HG03280 (cell line): ENCODE measurements at regions not wholly inside any gene's neighbourhood (a gene's known extent, or its start where the extent isn't known, plus 50 kb on each side); places are given as distances from the start of the nearest gene placed in this dataset.
"Not testable (repeated sequence)": the region's sequence is repeated elsewhere in the genome, so short reads cannot be mapped to it uniquely, and the experiment has no call there.

Experiments
- ATAC-seq: cut with Tn5 transposase; IDR thresholded peaks from one replicate; pipeline ENCODE4 v1.9.1; 2021; ENCODE audit warnings: mild to moderate bottlenecking, moderate library complexity; ENCODE audit not compliant: unreplicated experiment

DNA sequence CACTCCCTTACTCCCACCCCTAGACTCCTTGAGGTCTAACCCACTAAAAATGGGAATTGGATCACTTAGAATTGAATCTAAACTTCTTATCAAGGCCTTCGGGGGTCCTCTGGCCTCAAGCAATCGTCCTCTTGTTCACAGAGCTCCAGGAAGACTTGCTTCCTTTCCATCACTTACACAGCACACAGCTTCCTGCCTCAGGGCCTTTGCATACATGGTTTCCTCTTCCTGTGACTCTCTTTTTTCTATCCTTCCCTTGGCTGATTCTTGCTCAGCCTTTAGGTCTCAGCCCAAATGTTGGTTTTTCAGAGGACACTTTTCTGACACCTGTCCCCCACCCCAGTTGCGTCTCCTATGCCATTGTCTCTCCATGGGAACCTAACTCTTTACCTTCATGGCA lies 50.0 kb upstream of the ALDH1B1 start:
- no peak for ATAC-seq

DNA sequence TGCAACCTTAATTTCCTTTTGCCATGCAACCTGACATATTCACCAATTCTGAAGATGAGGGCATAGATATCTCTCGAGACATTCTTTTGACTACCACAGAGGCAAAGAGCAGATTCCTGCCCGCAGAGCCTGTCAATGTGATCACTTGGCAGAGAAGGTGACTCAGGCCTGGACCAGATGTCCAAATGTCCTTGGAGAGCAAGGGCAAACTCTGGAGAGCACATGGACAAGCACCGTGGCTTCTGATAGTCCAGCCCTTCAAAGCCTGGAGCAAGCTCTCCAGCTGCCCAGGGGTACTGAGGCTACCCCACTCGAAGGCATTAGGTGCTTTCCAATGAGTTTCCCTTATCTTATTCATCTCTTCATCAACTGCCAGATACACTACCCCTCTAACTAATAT lies 50.4 kb upstream of the ALDH1B1 start:
- no peak for ATAC-seq

DNA sequence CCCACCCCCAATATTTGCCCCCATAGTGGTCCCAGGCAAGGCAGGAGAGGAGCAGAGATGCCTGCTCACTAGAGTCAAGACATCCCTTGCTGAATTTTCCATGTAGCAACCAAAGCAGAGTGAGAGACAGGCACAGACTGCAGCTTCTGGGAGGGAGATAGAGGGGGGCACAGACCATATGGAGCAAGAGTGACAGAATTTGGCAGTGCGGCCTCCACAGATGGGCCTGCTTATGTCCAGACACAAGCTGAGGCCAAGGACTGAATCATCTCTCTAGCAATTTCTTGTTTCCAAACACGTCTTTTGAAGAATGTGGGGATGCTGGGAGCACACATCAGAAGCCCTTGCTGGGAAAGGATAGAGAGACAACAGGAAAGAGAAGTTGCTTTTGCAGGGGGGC lies 53.0 kb upstream of the ALDH1B1 start:
- ATAC-seq, result no peak

DNA sequence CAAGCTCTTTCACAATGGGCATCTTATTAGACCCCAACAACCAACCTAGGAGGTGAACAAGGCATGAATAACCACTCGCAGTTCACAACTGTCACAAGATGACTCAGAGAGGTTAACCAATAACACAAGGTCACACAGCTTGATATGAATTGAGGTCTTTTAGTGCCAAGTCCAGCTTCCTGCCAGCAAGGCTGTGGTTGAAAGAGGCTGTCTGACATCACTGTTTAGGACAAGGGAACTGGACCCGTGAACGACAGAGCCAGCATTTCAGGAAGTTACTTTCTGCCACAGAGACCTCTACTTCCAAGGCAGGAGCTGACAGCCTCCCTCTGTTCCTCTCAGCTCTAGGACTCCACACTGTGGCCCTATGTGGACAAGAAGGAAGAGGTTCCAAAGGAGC lies 53.4 kb upstream of the ALDH1B1 start:
- no peak for ATAC-seq

DNA sequence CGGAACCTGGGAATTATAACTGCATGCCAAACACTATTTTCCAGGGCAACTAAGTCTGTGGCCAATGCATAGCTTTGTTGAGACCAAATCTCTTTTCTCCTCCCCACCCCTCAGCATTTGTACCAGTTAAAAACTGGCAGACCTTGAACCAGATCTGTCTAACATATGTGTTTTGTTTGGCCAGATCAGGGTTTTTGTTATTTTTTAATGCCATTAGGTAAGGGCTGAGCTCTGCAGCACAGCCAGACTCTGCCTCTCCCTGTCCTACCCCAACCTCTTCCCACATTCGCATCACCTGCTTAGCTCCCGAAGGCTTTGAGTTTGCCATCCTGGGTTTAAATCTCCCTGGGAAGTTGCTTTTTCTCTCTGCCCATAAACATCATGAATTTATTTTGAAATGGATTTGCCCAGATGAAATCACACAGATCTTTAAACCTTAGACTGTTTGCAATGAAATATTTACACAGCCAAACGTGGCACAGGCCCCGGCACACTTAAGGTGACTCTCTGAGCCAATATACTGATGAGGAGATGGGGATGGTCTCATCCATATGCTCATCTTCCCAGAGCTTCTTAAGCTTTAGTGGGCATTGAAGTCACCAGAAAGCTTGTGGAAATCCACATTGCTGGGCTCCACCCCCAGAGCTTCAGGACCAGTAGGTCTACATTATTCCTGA lies 54.0 kb upstream of the ALDH1B1 start:
- ATAC-seq, result no peak

DNA sequence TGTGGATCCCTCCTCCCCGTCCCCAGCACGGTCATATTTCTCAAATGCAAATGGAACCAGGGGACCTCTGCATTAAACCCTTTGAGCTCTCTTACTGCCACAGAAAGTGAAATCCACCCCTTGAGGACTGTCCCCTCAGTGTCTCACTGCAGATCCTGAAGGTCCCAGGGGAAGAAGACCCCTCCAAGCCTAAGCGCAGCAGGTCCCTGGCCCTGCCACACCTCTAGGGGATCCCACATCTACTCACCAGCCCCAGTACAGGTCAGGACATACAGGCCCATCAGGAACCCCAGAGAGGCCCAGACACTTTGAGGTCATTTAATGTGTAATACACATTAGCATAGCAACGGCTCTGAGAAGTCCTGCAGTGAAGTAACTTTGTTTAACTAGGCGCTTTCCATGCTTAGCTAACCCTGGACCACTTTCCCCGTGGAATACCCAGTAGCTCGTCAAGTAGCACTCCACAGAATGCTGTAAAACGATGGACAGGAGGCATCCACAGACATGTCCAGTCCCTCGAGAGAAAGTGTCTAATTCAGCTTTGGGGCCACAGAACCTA lies 54.7 kb upstream of the ALDH1B1 start:
- no peak for ATAC-seq

DNA sequence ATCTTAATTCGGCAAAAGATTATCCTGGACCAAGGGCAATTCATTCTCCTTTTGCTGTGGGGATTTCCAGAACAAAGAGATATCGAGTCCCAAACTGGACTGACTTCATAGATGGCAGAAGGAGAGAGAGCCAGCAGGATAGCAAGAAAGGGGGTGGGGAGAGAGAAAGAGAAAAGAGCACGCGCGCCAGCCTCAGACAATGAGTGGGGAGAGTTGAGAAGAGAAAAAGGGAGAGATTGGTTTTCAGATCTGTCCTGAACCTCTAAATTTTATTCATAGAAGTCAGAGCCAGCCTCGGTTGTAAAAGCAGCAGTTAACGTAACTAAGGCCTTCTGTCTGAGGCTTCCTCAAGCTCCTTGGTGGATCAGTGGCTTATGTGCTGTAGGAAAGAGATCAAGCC lies 55.3 kb upstream of the ALDH1B1 start:
- no peak for ATAC-seq

DNA sequence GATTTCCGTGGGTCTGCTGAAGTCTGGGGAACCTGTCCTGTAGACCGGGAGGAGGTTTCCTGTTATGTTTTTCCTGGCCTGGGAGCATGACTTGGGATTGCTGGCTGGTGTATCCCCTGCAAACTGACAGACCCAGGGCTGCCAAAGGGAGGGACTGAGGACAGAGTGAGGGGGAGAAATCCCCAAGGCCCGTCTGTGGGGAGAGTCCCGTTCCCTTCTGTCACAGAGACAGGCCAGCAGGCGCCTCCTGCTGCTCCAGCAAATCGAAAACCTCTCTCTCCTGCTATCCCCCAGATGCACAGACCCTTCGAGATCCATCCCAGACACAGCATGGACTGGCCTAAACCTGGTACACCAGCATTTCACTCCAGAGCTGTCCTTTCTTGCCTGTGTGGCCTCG lies 56.2 kb upstream of the ALDH1B1 start:
- ATAC-seq, result no peak

DNA sequence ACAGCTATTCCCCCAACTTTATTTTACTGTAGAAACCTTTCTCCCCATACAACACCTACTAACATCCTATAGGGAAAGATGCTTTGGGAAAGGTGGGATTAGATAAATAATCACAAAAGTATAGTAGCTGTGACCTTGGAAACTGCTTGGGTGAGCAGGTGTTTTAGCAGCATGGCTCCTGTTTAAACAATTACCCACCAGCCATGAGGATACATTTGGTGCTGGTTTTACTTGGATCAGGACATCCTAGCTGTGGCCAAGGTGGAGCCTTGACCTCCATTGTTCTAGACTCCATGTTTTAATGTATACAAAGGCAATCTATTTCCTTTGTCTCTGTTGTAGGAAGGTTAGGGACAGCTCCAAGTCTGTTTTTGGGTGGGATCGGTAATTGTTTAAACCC lies 56.8 kb upstream of the ALDH1B1 start:
- no peak for ATAC-seq

DNA sequence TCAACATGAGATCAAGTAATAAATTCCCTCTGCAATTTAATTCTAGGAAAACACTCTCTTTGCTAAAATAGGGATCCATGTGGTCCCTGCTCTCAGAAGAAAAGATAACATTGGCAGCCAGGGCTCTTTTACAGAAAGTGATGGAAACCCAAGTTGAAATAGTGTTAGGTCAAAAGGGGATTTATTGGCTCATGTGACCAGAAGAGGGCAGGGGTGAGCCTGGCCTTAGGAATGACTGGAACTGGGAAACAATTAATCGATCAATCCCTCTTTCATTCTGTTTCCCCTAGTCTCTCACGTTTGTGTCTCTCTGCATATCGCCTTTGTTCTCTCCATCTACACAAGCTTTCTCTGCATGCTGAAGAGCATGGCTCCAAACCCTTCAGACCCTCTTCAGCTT lies 58.3 kb upstream of the ALDH1B1 start:
- ATAC-seq, result no peak

DNA sequence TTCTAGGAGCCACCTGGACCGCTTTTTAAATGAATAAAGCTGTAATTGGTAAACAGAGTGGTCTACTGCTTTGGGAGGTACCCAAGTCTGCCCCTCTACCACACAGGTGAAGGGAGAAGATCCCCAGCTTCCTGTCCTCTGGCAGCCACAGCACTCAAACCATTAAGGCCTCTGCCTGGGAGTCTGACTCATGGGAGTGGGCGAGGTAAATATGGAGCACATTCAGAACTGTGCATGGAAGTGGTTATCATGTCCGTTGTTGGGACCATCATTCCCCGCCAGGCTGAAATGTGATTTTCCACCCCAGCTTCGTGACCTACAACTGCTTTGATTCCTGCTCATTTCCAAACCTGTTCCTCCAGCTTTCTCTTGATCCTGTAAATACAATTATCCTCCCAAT lies 59.5 kb upstream of the ALDH1B1 start:
- ATAC-seq, result no peak

DNA sequence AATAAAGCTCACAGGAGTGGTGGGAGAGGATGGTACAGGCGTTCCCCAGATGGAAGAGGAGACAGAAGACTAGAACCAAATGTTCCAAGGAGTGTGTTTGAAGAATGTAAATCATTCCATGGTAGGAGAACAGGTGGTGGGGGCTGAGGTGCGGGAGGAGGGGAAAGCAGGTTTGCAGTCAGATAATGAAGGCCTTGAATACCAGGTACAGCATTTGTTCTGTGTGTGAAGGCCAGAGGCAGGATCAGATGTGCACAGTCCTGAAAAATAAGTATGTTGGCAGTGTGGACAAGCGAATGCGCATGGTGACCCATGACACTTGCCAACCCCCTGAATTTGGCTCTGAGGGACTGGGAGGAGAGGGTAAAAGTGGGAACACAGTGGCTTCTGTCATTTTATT lies 59.9 kb upstream of the ALDH1B1 start:
- ATAC-seq, result no peak

DNA sequence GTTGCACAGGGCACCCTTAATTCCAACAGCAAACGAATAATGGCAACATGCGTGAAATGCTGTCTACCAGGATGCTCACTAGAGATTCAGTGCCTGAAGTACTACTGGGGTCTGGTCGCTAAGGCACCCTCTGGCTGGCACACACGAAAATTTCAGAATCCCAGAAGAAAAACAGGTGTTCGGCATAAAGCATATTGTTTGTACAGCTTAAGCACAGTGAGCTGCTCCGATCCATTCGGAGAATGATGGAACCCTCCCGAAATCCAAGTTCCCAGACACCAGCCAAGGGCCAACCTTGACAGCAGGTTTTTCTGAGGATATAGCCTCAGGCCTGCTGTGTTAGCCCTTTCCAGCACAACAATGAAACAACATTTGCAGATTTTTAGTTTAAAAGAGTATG lies 61.4 kb upstream of the ALDH1B1 start:
- ATAC-seq, result no peak

DNA sequence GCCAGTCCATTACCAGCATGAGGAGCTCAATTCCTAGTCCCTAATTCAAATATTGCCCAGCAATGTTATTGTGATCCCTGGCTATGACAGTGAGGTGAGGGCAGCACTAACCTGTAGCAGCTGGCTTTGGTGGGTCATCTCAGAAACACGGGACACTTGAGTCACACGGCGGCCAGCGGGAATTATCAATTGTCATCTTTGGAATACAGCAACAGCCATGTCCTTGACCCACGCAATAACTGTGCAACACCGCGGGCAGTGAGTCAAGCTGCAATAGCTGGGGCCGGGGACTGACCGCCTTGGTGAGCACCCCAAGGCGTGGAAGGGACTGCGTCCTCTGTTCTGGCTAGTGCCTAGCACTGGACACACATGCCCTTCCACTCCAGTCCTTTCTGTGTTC lies 62.5 kb upstream of the ALDH1B1 start:
- no peak for ATAC-seq

DNA sequence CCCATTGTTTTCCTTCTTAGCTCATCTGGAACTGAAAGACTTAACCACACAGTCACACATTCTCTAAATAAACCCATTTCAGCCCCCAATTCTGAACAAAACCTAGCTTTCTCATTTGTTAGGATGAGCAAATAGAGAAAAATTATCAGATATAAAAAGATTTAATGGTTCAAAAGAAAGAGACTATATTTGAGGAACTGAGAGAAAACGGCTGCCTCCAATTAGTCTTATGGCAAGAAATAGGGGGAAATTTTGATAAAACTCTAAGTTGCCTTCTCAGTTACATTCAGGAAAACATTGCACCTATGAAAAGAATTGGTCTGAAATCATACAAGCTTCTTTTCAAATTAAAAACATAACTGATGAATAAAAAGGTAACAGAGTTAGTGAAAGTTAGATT lies 63.7 kb upstream of the ALDH1B1 start:
- no peak for ATAC-seq

DNA sequence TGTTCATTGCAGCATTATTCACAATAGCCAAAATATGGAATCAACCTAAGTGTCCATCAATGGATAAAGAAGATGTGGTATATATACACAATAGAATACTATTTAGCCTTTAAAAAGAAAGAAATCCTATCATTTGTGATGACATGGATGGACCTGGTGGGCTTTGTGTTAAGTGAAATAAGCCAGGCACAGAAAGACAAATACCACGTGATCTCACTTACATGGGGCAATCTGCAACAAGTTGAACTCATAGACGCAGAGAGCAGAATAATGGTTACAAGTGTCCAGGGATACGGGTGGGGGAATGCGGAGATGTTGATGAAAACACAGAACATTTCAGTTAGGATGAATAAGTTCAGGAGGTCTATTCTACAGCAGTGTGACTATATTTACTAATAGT lies 66.4 kb upstream of the ALDH1B1 start:
- ATAC-seq, result no peak

DNA sequence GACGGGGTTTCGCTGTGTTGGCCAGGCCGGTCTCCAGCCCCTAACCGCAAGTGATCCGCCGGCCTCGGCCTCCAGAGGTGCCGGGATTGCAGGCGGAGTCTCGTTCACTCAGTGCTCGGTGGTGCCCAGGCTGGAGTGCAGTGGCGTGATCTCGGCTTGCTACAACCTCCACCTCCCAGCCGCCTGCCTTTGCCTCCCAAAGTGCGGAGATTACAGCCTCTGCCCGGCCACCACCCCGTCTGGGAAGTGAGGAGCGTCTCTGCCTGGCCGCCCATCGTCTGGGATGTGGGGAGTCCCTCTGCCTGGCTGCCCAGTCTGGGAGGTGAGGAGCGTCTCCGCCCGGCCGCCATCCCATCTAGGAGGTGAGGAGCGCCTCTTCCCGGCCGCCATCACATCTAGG lies 68.3 kb upstream of the ALDH1B1 start:
- not testable (repeated sequence) for ATAC-seq

DNA sequence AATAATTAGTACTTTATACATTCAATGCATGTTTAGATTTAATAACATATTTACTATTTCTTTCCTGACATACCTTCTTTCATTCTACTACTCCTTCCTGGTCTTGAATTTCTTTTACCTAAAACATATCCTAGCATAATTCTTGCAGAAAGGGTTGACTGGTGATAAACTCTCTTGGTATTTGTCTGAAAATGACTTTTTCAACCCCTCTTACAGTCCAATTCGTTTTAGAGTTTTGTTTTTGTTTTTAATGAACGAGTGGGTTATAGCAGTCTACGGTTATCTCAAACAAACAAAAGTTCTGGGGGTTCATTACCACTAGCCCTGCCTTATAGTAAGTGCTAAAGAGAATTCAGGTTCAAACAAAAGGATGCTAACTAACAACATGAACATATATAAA lies 69.6 kb upstream of the ALDH1B1 start:
- ATAC-seq, result no peak

DNA sequence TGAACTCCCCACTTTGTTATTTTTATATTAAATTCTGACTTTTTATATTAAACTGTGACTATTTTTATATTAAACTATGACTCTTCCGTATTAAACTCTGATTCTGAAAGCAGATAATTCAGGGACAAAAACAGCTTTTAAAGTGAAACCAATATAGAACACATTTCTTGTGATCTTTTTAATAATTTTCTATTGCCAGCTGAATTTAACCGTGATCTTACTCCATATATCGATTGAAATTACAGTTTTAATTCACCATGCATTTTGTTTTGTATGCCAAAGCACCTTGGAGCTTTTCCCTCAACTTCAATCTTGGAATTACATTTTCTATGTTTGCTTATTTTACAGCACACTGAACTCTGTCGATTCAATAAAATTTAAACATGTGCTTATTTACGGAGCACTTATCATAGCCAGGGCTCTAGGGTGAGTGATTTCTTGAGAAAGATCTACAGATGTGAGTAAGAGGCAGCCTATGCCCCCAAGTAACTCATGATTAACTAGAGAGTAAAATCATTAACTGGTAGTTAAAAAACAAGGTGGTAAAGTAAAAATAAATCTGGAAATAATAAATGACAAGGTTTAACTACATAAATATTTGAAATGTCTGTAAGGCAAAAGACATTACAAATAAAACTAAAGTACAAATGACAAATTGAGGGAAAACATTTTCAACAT lies 72.9 kb upstream of the ALDH1B1 start:
- no peak for ATAC-seq

DNA sequence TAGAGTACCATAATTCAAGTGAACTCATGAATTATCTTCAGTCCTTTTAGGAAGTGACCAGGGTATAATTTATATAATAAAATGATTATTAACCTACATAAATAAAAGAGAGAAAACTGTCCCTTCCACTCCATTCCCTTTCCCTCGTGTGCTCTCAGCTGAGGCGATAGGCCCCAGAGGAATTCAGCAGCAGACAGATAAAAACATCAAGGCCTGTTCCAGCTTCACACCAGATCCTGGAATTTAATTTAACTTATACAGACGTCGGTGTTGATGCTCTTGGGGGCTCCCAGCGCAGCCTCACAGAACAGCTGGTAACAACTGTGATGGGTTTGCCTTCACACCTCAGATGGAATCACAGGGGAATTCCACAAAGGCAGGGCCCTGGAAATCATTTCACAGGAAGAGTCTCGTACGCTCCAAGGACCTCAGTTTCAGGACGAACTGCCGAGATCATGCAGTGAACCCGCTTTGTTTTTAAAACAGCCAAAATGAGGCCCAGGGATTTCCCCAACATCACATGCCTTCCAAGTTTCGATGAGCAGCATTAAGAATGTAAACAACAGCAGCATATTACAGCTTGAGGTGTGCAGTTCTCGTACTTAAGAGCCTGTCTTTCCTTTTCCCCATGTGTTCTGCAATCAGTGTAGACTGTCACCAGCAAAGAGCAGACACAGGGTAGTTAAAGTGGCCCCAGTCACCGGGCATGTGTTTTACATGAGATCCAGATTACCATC lies 73.6 kb upstream of the ALDH1B1 start:
- ATAC-seq, result peak; percentile 78

DNA sequence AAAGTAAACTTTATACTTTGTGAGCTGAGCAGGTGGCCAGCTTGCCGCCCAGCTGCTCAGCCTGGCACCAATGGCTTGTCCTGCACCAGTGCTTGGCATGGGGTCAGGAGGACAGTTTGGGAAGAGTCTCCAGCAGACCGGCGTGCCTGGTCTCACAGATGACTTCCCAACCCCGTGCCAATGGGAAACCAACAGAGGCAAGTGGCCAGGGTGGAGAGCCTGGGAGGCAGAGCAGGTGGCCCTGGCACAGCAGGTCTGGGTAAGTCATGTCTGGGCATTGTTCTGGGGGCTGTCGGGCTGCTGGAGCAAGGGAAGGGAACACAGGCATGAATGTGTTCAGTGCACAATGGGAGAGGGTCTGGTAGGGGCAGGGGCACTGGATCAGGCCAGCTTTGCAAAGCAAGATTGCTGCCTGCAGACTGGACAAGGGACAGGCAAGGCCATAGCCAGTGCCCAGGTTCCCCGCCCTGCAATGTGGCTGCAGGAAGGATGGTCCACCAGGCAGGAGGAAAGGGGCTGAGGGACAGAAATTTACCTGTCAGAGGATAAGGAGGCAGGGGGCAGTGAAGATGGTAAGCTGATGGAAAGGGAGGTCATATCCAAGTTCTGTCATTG lies 76.2 kb upstream of the ALDH1B1 start:
- ATAC-seq, result no peak
